HepG2 (cell line): ENCODE measurements at regions not wholly inside any gene's neighbourhood (a gene's known extent, or its start where the extent isn't known, plus 50 kb on each side); places are given as distances from the start of the nearest gene placed in this dataset.

Experiments used
- ATAC-seq: fragments of 200-7000 bp; cut with Tn5 transposase; 3 replicates; pipeline ENCODE4 v1.9.1; 2020; ENCODE audit warnings: mild to moderate bottlenecking, moderate library complexity
- BruUV-seq: library from RNA; stranded (reverse); fragments of 400-500 nt; replicated peaks from 2 replicates; lab custom pipeline; 2021; lab: Mats Ljungman, UMichigan
- CTCF ChIA-PET: fragments of 300-600 bp; formaldehyde crosslinking; extraction: SDS; loops from one replicate; lab custom pipeline; 2021; ENCODE audit warnings: low total read pairs, inconsistent platforms, low intra/inter-chr PET ratio; lab: Yijun Ruan, JAX
- POLR2A ChIA-PET: fragments of 350-600 bp; sonication (Branson Sonifier 250); formaldehyde crosslinking; loops from one replicate; lab custom pipeline; 2020; ENCODE audit warnings: antibody characterized with exemption, inconsistent platforms; lab: Yijun Ruan, JAX
- DNase-seq: peaks from one replicate; pipeline ENCODE4 v3.0.0-alpha.2; 2015; ENCODE audit warnings: low spot score
- FAIRE-seq: peaks from 3 replicates; lab custom pipeline; 2011; peaks lifted over from hg19 to GRCh38; lab: Jason Lieb, UNC
- H2AFZ ChIP-seq: one replicate; pipeline ENCODE4 v1.6.1; 2011; ENCODE audit warnings: low read length, inconsistent platforms
- H3K27ac ChIP-seq: fragments of 300-600 bp; 3 replicates; pipeline ENCODE4 v1.8.0; 2011; ENCODE audit warnings: mixed run types, mild to moderate bottlenecking, mixed read lengths, low read length, inconsistent platforms; ENCODE audit not compliant: insufficient read depth; ENCODE audit errors: extremely low read length
- H3K27me3 ChIP-seq, 2 experiments: fragments of 200-600 bp in 1 of 2; 2 replicates in 1 of 2; 3 replicates in 1 of 2; pipeline versions ENCODE4 v1.6.0 to v1.8.0; 2011; ENCODE audit warnings: low read length in 2 of 2, mild to moderate bottlenecking in 2 of 2, moderate library complexity in 2 of 2, inconsistent platforms in 1 of 2; ENCODE audit not compliant: insufficient read depth in 2 of 2, control insufficient read depth in 1 of 2
- H3K36me3 ChIP-seq, 2 experiments: fragments of 200-600 bp in 1 of 2; replicated peaks in 1 of 2; 2 replicates in 1 of 2; 3 replicates in 1 of 2; pipeline versions ENCODE4 v1.5.1 to v1.8.0; 2011; ENCODE audit warnings: low read length in 2 of 2, inconsistent platforms in 1 of 2; ENCODE audit not compliant: insufficient read depth in 2 of 2, control insufficient read depth in 1 of 2
- H3K4me1 ChIP-seq: 2 replicates; pipeline ENCODE4 v1.5.1; 2012; ENCODE audit warnings: low read length, inconsistent platforms; ENCODE audit not compliant: insufficient read depth
- H3K4me2 ChIP-seq: 2 replicates; pipeline ENCODE4 v1.6.0; 2011; ENCODE audit warnings: low read depth, low read length, inconsistent platforms
- H3K4me3 ChIP-seq, 3 experiments: fragments of 200-600 bp in 1 of 3; sonication (generic), shearing (Covaris generic) in 1 of 3; replicated peaks in 1 of 3; 2 replicates each; pipeline ENCODE4 v1.5.1; 2011 to 2016; ENCODE audit warnings: low read length in 3 of 3, inconsistent platforms in 2 of 3, low read depth in 2 of 3, mild to moderate bottlenecking in 2 of 3, control low read depth in 1 of 3, mixed read lengths in 1 of 3; ENCODE audit not compliant: insufficient read depth in 1 of 3
- H3K79me2 ChIP-seq: one replicate; pipeline ENCODE4 v1.6.1; 2011; ENCODE audit warnings: low read length, inconsistent platforms; ENCODE audit not compliant: insufficient read depth
- H3K9ac ChIP-seq: 2 replicates; pipeline ENCODE4 v1.6.0; 2011; ENCODE audit warnings: mild to moderate bottlenecking, low read depth, low read length, inconsistent platforms; ENCODE audit not compliant: insufficient read depth
- H3K9me3 ChIP-seq: 2 replicates; pipeline ENCODE4 v1.5.1; 2012; ENCODE audit warnings: mild to moderate bottlenecking, low read length
- H4K20me1 ChIP-seq: 2 replicates; pipeline ENCODE4 v1.6.0; 2011; ENCODE audit warnings: inconsistent platforms, mild to moderate bottlenecking, low read length, moderate library complexity; ENCODE audit not compliant: insufficient read depth
- ATF7-NPFF ChIP-seq: sonication (generic); formaldehyde crosslinking; IDR thresholded peaks from 2 replicates; pipeline ENCODE4 v1.8.1; 2023; ENCODE audit warnings: mild to moderate bottlenecking, low read depth, missing genetic modification reagents, moderate library complexity
- RFX3 ChIP-seq: IDR thresholded peaks from 2 replicates; pipeline ENCODE4 v1.6.1; 2016; ENCODE audit warnings: missing biosample characterization, missing genetic modification reagents
- SSRP1 ChIP-seq: IDR thresholded peaks from 2 replicates; pipeline ENCODE4 v1.6.1; 2016; ENCODE audit warnings: control low read depth
- TGIF2 ChIP-seq: IDR thresholded peaks from 2 replicates; pipeline ENCODE4 v1.6.1; 2016; ENCODE audit warnings: control low read depth, missing compliant biosample characterization
- ZIK1 ChIP-seq: sonication (generic); formaldehyde crosslinking; IDR thresholded peaks from 2 replicates; pipeline ENCODE4 v1.5.0; 2020; ENCODE audit warnings: mild to moderate bottlenecking, low read depth, missing genetic modification reagents, borderline replicate concordance
- ZNF264 ChIP-seq: sonication (generic); formaldehyde crosslinking; IDR thresholded peaks from 2 replicates; pipeline ENCODE4 v1.4.0; 2020; ENCODE audit warnings: missing genetic modification reagents
- ZNF577 ChIP-seq: sonication (generic); formaldehyde crosslinking; IDR thresholded peaks from 2 replicates; pipeline ENCODE4 v1.4.0; 2020; ENCODE audit warnings: mild to moderate bottlenecking, low read depth, missing genetic modification reagents, borderline replicate concordance
- WGBS: methylation state at CpG from one replicate; pipeline ENCODE4 v1.1.6; 2017; ENCODE audit warnings: low lambda C conversion rate; 5-methylcytosine and 5-hydroxymethylcytosine counted together
- in situ Hi-C: cut with HindIII; loops from 2 replicates; pipeline ENCODE4 v1.10.0; 2017; ENCODE audit warnings: low pct_unique_long_range_greater_than_20kb; ENCODE audit not compliant: extremely low pct_ligation_motif_present
- intact Hi-C: fragments of 100-400 bp; cut with micrococcal nuclease; formaldehyde crosslinking; loops from one replicate; pipeline ENCODE4 v1.10.0; 2022; ENCODE audit not compliant: unreplicated experiment
- TF ChIP-seq, protein P1 (sequence below): sonication (generic); formaldehyde crosslinking; IDR thresholded peaks from 2 replicates; pipeline ENCODE4 v1.4.0; 2020; ENCODE audit warnings: missing genetic modification reagents, mild to moderate bottlenecking, borderline replicate concordance

DNA sequence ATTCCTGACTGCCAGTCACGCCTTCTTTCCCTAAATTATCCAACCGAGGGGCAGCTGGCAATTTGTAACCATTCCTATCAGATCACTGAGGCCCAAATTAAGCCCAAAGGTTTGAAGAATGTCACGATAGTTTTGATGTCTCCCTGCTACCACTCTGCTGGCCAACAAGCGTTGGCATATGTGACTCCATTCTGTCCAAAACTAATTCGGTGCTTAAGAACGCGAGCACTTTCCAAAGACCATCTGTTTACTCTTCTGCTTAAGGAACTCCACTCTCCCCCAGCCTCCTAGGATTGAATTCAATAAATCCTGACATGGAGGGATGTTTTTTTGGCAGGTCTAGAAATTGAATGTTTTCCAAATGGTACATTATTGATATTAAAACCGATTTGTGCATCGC is 131.5 kb upstream of the CTBP2 start:
- no peak for FAIRE-seq
- no peak overlapping the region for H3K4me2 ChIP-seq
- TF ChIP-seq TGIF2 (CRISPR knock-in tag): no peak
- TF ChIP-seq SSRP1 (CRISPR knock-in tag): no peak
- TF ChIP-seq ZIK1 (CRISPR knock-in tag): no peak
- TF ChIP-seq ZNF264 (CRISPR knock-in tag): no peak
- TF ChIP-seq, protein P1, sequence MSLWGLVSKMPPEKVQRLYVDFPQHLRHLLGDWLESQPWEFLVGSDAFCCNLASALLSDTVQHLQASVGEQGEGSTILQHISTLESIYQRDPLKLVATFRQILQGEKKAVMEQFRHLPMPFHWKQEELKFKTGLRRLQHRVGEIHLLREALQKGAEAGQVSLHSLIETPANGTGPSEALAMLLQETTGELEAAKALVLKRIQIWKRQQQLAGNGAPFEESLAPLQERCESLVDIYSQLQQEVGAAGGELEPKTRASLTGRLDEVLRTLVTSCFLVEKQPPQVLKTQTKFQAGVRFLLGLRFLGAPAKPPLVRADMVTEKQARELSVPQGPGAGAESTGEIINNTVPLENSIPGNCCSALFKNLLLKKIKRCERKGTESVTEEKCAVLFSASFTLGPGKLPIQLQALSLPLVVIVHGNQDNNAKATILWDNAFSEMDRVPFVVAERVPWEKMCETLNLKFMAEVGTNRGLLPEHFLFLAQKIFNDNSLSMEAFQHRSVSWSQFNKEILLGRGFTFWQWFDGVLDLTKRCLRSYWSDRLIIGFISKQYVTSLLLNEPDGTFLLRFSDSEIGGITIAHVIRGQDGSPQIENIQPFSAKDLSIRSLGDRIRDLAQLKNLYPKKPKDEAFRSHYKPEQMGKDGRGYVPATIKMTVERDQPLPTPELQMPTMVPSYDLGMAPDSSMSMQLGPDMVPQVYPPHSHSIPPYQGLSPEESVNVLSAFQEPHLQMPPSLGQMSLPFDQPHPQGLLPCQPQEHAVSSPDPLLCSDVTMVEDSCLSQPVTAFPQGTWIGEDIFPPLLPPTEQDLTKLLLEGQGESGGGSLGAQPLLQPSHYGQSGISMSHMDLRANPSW (CRISPR knock-in tag): no peak
- TF ChIP-seq ZNF577 (CRISPR knock-in tag): no peak
- TF ChIP-seq RFX3 (CRISPR knock-in tag): no peak
- TF ChIP-seq ATF7-NPFF (CRISPR knock-in tag): no peak
- TF ChIP-seq, all 625 proteins: peak for 0
- no peak for ATAC-seq
- Histone ChIP-seq H4K20me1 (no peaks in the 10 kb centered on the region), H3K27ac (no peak overlapping the region), H3K36me3 (no peaks in the 10 kb centered on the region), H2AFZ (no peak overlapping the region), H3K9me3 (no peaks in the 10 kb centered on the region), H3K27me3 (peaks cover 1 to 3% of the 10 kb centered on the region in 2 experiments; a peak in 2 of 5 replicates), H3K79me2 (no peaks in the 10 kb centered on the region), H3K9ac (no peak overlapping the region), H3K4me3 (no peak overlapping the region), H3K4me1 (no peaks in the 10 kb centered on the region)
- no peak for DNase-seq
- in situ Hi-C loops: no loop called here
- POLR2A ChIA-PET: no interaction called here
- 3% methylated on average over 9 of the region's 9 CpGs for WGBS
- intact Hi-C loops: no loop called here
- BruUV-seq: no TSS peak
- CTCF ChIA-PET: no interaction called here
